Ascending aorta (tissue), 2 donors: ENCODE measurements at regions not wholly inside any gene's neighbourhood (a gene's known extent, or its start where the extent isn't known, plus 50 kb on each side); places are given as distances from the start of the nearest gene placed in this dataset.

Experiments used
- DNase-seq, 2 donors: peaks; one replicate each; pipeline ENCODE4 v3.0.0-alpha.2; 2019; ENCODE audit warnings: low spot score in 2 of 2
- H3K27ac ChIP-seq, 2 donors: fragments of 200-600 bp; sonication (generic); one replicate each; pipeline ENCODE4 v1.5.1; 2016 to 2017; ENCODE audit warnings: mild to moderate bottlenecking in 1 of 2
- H3K27me3 ChIP-seq: fragments of 200-600 bp; sonication (generic); one replicate; pipeline ENCODE4 v1.5.1; 2017
- H3K36me3 ChIP-seq, 2 donors: fragments of 200-600 bp; sonication (generic); one replicate each; pipeline ENCODE4 v1.5.1; 2016
- H3K4me1 ChIP-seq, 2 donors: fragments of 200-600 bp; sonication (generic); one replicate each; pipeline ENCODE4 v1.5.1; 2016 to 2017; ENCODE audit warnings: mild to moderate bottlenecking in 1 of 2
- H3K4me3 ChIP-seq, 2 donors: fragments of 200-600 bp; sonication (generic); one replicate each; pipeline ENCODE4 v1.5.1; 2016 to 2017; ENCODE audit warnings: mild to moderate bottlenecking in 1 of 2
- H3K9me3 ChIP-seq, 2 donors: fragments of 200-600 bp; sonication (generic); one replicate each; pipeline ENCODE4 v1.5.1; 2016
- CTCF ChIP-seq, 3 experiments: fragments of 200-600 bp in 2 of 3; fragments of 450-650 bp in 1 of 3; sonication (generic) in 2 of 3; IDR thresholded peaks; one replicate each; pipeline ENCODE4 v1.5.1; 2016 to 2019; ENCODE audit warnings: antibody characterized with exemption in 3 of 3, mild to moderate bottlenecking in 1 of 3, moderate library complexity in 1 of 3
- intact Hi-C: fragments of 100-400 bp; cut with DNase I; formaldehyde crosslinking; loops from one replicate; pipeline ENCODE4 v1.15.1; 2023

- Histone ChIP-seq H3K9me3 (peaks cover 0 to 3% of the 10 kb centered on the region in 2 donors), H3K27ac (no peak overlapping the region), H3K36me3 (no peaks in the 10 kb centered on the region), H3K4me3 (no peak overlapping the region), H3K4me1 (no peaks in the 10 kb centered on the region), H3K27me3 (no peaks in the 10 kb centered on the region)
- no peak for TF ChIP-seq CTCF (IDR thresholded peaks at IDR 0.05)
- intact Hi-C loops: no loop called here
- DNase-seq: no peak
Observed at GRCh38 chr14:98513558-98513957, 758.4 kb downstream of the BCL11B start.

GRCh38 chr14:98514016-98514415, 758.0 kb downstream of the BCL11B start:
- H3K36me3 ChIP-seq: no peaks in the 10 kb centered on the region
- TF ChIP-seq CTCF (IDR thresholded peaks at IDR 0.05): no peak
- peaks cover 0 to 3% of the 10 kb centered on the region in 2 donors for H3K9me3 ChIP-seq
- H3K4me3 ChIP-seq: no peak overlapping the region
- intact Hi-C loops: no loop called here
- no peak overlapping the region for H3K27ac ChIP-seq
- DNase-seq: no peak
- no peaks in the 10 kb centered on the region for H3K27me3 ChIP-seq
- H3K4me1 ChIP-seq: no peaks in the 10 kb centered on the region

GRCh38 chr14:98536256-98536655, 735.7 kb downstream of the BCL11B start:
- no peak for DNase-seq
- Histone ChIP-seq H3K36me3 (no peaks in the 10 kb centered on the region), H3K9me3 (no peaks in the 10 kb centered on the region), H3K27ac (no peak overlapping the region), H3K4me1 (no peaks in the 10 kb centered on the region), H3K4me3 (no peak overlapping the region), H3K27me3 (no peaks in the 10 kb centered on the region)
- intact Hi-C loops: no loop called here
- no peak for TF ChIP-seq CTCF (IDR thresholded peaks at IDR 0.05)

- TF ChIP-seq CTCF (IDR thresholded peaks at IDR 0.05): no peak
Observed at GRCh38 chr14:98542316-98542715, 729.7 kb downstream of the BCL11B start.

GRCh38 chr14:98543074-98543473, 728.9 kb downstream of the BCL11B start:
- Histone ChIP-seq H3K4me1 (no peaks in the 10 kb centered on the region), H3K27me3 (no peaks in the 10 kb centered on the region), H3K4me3 (no peak overlapping the region), H3K9me3 (no peaks in the 10 kb centered on the region), H3K27ac (no peak overlapping the region), H3K36me3 (no peaks in the 10 kb centered on the region)
- intact Hi-C loops: no loop called here
- TF ChIP-seq CTCF (IDR thresholded peaks at IDR 0.05): no peak
- DNase-seq: no peak

More at GRCh38 chr14:98542316-98542715, 729.7 kb downstream of the BCL11B start:
- no peaks in the 10 kb centered on the region for H3K36me3 ChIP-seq
- H3K9me3 ChIP-seq: no peaks in the 10 kb centered on the region
- intact Hi-C loops: no loop called here
- H3K4me3 ChIP-seq: no peak overlapping the region
- DNase-seq: no peak
- H3K27ac ChIP-seq: no peak overlapping the region
- no peaks in the 10 kb centered on the region for H3K27me3 ChIP-seq
- no peaks in the 10 kb centered on the region for H3K4me1 ChIP-seq

- Histone ChIP-seq H3K4me3 (no peak overlapping the region), H3K4me1 (no peaks in the 10 kb centered on the region), H3K36me3 (no peaks in the 10 kb centered on the region), H3K9me3 (no peaks in the 10 kb centered on the region), H3K27me3 (no peaks in the 10 kb centered on the region), H3K27ac (no peak overlapping the region)
- TF ChIP-seq CTCF (IDR thresholded peaks at IDR 0.05): no peak
- intact Hi-C loops: no loop called here
- DNase-seq: no peak
Observed at GRCh38 chr14:98544174-98544573, 727.8 kb downstream of the BCL11B start.
